ENCODE measurements at regions not wholly inside any gene's neighbourhood (a gene's known extent, or its start where the extent isn't known, plus 50 kb on each side); places are given as distances from the start of the nearest gene placed in this dataset.

- no peaks in the 10 kb centered on the region for H3K4me1 ChIP-seq
- intact Hi-C loops (cut with DNase I): no loop called here
- no peak for DNase-seq
- no peak overlapping the region for H3K9ac ChIP-seq (ENCODE audit: low read depth in 2 of 2, low read length in 2 of 2)
- H3K36me3 ChIP-seq: no peaks in the 10 kb centered on the region
- no peaks in the 10 kb centered on the region for H3K27me3 ChIP-seq
- no peaks in the 10 kb centered on the region for H3K9me3 ChIP-seq
- no peak overlapping the region for H3K4me3 ChIP-seq
- no peak for TF ChIP-seq CTCF (IDR thresholded peaks at IDR 0.05)
- no peak overlapping the region for H3K27ac ChIP-seq
Measured at GRCh38 chr7:37514497-37514896, 65.8 kb upstream of the ELMO1 start.

- intact Hi-C loops (cut with DNase I): no loop called here
- Histone ChIP-seq H3K9me3 (no peaks in the 10 kb centered on the region), H3K36me3 (no peaks in the 10 kb centered on the region), H3K9ac (ENCODE audit: low read depth in 2 of 2, low read length in 2 of 2) (no peak overlapping the region), H3K27me3 (no peaks in the 10 kb centered on the region), H3K4me3 (no peak overlapping the region), H3K4me1 (no peaks in the 10 kb centered on the region), H3K27ac (no peak overlapping the region)
- no peak for TF ChIP-seq CTCF (IDR thresholded peaks at IDR 0.05)
- DNase-seq: no peak
Measured at GRCh38 chr7:37516664-37517063, 68.0 kb upstream of the ELMO1 start.

- Histone ChIP-seq H3K27me3 (no peaks in the 10 kb centered on the region), H3K9me3 (no peaks in the 10 kb centered on the region), H3K27ac (no peak overlapping the region), H3K4me1 (no peaks in the 10 kb centered on the region), H3K9ac (ENCODE audit: low read depth in 2 of 2, low read length in 2 of 2) (no peak overlapping the region), H3K36me3 (no peaks in the 10 kb centered on the region), H3K4me3 (no peak overlapping the region)
- TF ChIP-seq CTCF (IDR thresholded peaks at IDR 0.05): no peak
- DNase-seq: no peak
- intact Hi-C loops (cut with DNase I): no loop called here
Measured at GRCh38 chr7:37518266-37518665, 69.6 kb upstream of the ELMO1 start.

- TF ChIP-seq CTCF (IDR thresholded peaks at IDR 0.05): no peak
- Histone ChIP-seq H3K9me3 (no peaks in the 10 kb centered on the region), H3K36me3 (no peaks in the 10 kb centered on the region), H3K27me3 (no peaks in the 10 kb centered on the region), H3K9ac (ENCODE audit: low read depth in 2 of 2, low read length in 2 of 2) (no peak overlapping the region), H3K27ac (no peak overlapping the region), H3K4me1 (no peaks in the 10 kb centered on the region), H3K4me3 (no peak overlapping the region)
- no peak for DNase-seq
- intact Hi-C loops (cut with DNase I): no loop called here
Measured at GRCh38 chr7:37524056-37524455, 75.4 kb upstream of the ELMO1 start.

GRCh38 chr7:37524797-37525196 is 76.1 kb upstream of the ELMO1 start:
- Histone ChIP-seq H3K4me3 (no peak overlapping the region), H3K4me1 (no peaks in the 10 kb centered on the region), H3K9ac (ENCODE audit: low read depth in 2 of 2, low read length in 2 of 2) (no peak overlapping the region), H3K36me3 (no peaks in the 10 kb centered on the region), H3K27me3 (no peaks in the 10 kb centered on the region), H3K9me3 (no peaks in the 10 kb centered on the region), H3K27ac (no peak overlapping the region)
- TF ChIP-seq CTCF (IDR thresholded peaks at IDR 0.05): no peak
- DNase-seq: no peak
- intact Hi-C loops (cut with DNase I): no loop called here

- H3K4me3 ChIP-seq: no peak overlapping the region
- intact Hi-C loops (cut with DNase I): no loop called here
- H3K36me3 ChIP-seq: no peaks in the 10 kb centered on the region
- H3K4me1 ChIP-seq: no peaks in the 10 kb centered on the region
- TF ChIP-seq CTCF (IDR thresholded peaks at IDR 0.05): no peak
- no peak overlapping the region for H3K27ac ChIP-seq
- H3K9me3 ChIP-seq: no peaks in the 10 kb centered on the region
- no peak for DNase-seq
- no peaks in the 10 kb centered on the region for H3K27me3 ChIP-seq
- H3K9ac ChIP-seq (ENCODE audit: low read depth in 2 of 2, low read length in 2 of 2): no peak overlapping the region
Measured at GRCh38 chr7:37526623-37527022, 78.0 kb upstream of the ELMO1 start.
